MCF 10A (cell line): ENCODE measurements at regions not wholly inside any gene's neighbourhood (a gene's known extent, or its start where the extent isn't known, plus 50 kb on each side); places are given as distances from the start of the nearest gene placed in this dataset.

Source experiments
- BruUV-seq: library from RNA; stranded (reverse); fragments of 400-500 nt; replicated peaks from 2 replicates; lab custom pipeline; 2021; lab: Mats Ljungman, UMichigan
- CTCF ChIA-PET: fragments of 300-600 bp; sonication (Branson Sonifier 250); formaldehyde crosslinking; extraction: SDS; loops from one replicate; lab custom pipeline; 2021; ENCODE audit warnings: antibody characterized with exemption, inconsistent platforms; lab: Yijun Ruan, JAX
- POLR2A ChIA-PET: fragments of 300-600, 350-650 bp; sonication (Branson Sonifier 250); formaldehyde crosslinking; extraction: SDS; loops from one replicate; lab custom pipeline; 2020; ENCODE audit warnings: antibody characterized with exemption, inconsistent platforms; lab: Yijun Ruan, JAX
- DNase-seq: peaks from one replicate; pipeline ENCODE4 v3.0.0-alpha.2; 2018; ENCODE audit not compliant: unreplicated experiment
- H3K27ac Mint-ChIP-seq: one replicate; pipeline ENCODE4 v1.8.0; 2022; ENCODE audit warnings: mild to moderate bottlenecking, low read depth, mixed read lengths; ENCODE audit not compliant: unreplicated experiment
- H3K27me3 Mint-ChIP-seq: one replicate; pipeline ENCODE4 v1.8.0; 2022; ENCODE audit warnings: mixed read lengths; ENCODE audit not compliant: insufficient read depth, unreplicated experiment
- H3K36me3 Mint-ChIP-seq: one replicate; pipeline ENCODE4 v1.8.0; 2022; ENCODE audit warnings: mild to moderate bottlenecking, moderate library complexity, mixed read lengths; ENCODE audit not compliant: insufficient read depth, unreplicated experiment
- H3K4me1 Mint-ChIP-seq: one replicate; pipeline ENCODE4 v1.8.0; 2022; ENCODE audit warnings: mixed read lengths; ENCODE audit not compliant: insufficient read depth, unreplicated experiment
- H3K4me3 Mint-ChIP-seq: one replicate; pipeline ENCODE4 v1.8.0; 2022; ENCODE audit warnings: mild to moderate bottlenecking, moderate library complexity, mixed read lengths; ENCODE audit not compliant: unreplicated experiment
- H3K9me3 Mint-ChIP-seq: one replicate; pipeline ENCODE4 v1.8.0; 2022; ENCODE audit warnings: mixed read lengths; ENCODE audit not compliant: unreplicated experiment
- intact Hi-C: fragments of 100-400 bp; cut with micrococcal nuclease; formaldehyde crosslinking; loops from 2 replicates; pipeline ENCODE4 v1.14.1; 2022
- TF ChIP-seq, protein P1 (sequence below): fragments of 200-600 bp; IDR thresholded peaks from one replicate; pipeline ENCODE4 v1.8.0; 2022; ENCODE audit warnings: antibody characterized with exemption, mild to moderate bottlenecking; ENCODE audit not compliant: unreplicated experiment

DNA sequence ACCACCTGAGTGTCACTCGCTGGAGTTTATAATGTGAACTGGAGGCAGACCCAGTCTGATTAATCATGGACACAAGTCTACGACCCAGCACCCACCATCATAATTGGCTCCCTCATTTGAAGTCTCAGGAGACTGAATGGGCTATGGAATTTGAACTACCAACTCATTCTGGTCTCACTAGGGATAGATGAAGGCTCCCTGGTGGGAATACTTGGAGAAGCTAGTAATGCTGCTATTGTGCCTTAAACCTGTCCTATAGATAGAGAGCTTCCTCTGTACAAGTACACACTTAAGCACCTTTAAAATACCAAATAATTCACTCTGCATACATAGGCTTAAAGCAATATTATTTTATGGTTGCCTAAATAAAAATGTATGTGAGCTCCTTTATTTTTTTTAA is 90.8 kb upstream of the SMARCAD1 start:
- Mint-ChIP-seq H3K27ac (no peak overlapping the region), H3K27me3 (no peaks in the 10 kb centered on the region), H3K9me3 (no peaks in the 10 kb centered on the region), H3K4me1 (no peaks in the 10 kb centered on the region), H3K4me3 (no peak overlapping the region), H3K36me3 (no peaks in the 10 kb centered on the region)
- TF ChIP-seq, protein P1, sequence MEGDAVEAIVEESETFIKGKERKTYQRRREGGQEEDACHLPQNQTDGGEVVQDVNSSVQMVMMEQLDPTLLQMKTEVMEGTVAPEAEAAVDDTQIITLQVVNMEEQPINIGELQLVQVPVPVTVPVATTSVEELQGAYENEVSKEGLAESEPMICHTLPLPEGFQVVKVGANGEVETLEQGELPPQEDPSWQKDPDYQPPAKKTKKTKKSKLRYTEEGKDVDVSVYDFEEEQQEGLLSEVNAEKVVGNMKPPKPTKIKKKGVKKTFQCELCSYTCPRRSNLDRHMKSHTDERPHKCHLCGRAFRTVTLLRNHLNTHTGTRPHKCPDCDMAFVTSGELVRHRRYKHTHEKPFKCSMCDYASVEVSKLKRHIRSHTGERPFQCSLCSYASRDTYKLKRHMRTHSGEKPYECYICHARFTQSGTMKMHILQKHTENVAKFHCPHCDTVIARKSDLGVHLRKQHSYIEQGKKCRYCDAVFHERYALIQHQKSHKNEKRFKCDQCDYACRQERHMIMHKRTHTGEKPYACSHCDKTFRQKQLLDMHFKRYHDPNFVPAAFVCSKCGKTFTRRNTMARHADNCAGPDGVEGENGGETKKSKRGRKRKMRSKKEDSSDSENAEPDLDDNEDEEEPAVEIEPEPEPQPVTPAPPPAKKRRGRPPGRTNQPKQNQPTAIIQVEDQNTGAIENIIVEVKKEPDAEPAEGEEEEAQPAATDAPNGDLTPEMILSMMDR, result no peak
- POLR2A ChIA-PET, result no interaction called here
- intact Hi-C loops, result no loop called here
- no TSS peak for BruUV-seq
- CTCF ChIA-PET, result interaction anchor here (1.3 to 1.9 kb wide), 2 partner anchors 10 to 12 kb away, joined by 5 to 10 read pairs; no protein-coding TSS in a partner anchor
- no peak for DNase-seq

DNA sequence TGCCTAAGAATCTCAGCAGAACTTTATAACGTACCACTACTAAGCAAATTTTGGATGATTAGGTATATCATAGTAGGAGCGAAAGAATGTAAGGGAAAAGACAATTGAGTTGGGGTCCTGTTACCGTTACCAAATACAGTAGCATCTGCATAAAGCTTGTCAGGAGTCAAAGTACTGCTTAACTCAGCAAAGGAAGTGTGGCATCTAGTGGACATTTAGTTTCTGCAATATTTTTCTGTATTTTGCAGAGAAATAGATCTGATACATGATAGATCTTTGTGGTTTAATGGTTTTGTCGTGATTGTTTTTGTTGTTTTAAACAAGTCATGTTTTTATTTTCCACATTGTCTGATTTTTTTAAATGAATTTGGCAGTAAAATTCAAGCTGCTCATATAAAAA is 81.0 kb upstream of the SMARCAD1 start:
- Mint-ChIP-seq H3K36me3 (no peaks in the 10 kb centered on the region), H3K4me1 (no peaks in the 10 kb centered on the region), H3K4me3 (no peak overlapping the region), H3K9me3 (no peaks in the 10 kb centered on the region), H3K27me3 (no peaks in the 10 kb centered on the region), H3K27ac (no peak overlapping the region)
- ChIA-PET POLR2A (interaction anchor here (0.7 to 1.4 kb wide), 2 partner anchors 335 to 370 kb away, joined by 3 to 5 read pairs; no protein-coding TSS in a partner anchor), CTCF (interaction anchor here (0.8 to 4.8 kb wide), 10 partner anchors 10 to 341 kb away, joined by 3 to 37 read pairs (median 6); no protein-coding TSS in a partner anchor)
- DNase-seq, result peak; percentile 19
- intact Hi-C loops, result loop anchor here (1.0 to 10.0 kb wide), 3 partner anchors 132 to 335 kb away; no protein-coding TSS in a partner anchor
- TF ChIP-seq, protein P1, result peak; percentile 47
- BruUV-seq, result no TSS peak

DNA sequence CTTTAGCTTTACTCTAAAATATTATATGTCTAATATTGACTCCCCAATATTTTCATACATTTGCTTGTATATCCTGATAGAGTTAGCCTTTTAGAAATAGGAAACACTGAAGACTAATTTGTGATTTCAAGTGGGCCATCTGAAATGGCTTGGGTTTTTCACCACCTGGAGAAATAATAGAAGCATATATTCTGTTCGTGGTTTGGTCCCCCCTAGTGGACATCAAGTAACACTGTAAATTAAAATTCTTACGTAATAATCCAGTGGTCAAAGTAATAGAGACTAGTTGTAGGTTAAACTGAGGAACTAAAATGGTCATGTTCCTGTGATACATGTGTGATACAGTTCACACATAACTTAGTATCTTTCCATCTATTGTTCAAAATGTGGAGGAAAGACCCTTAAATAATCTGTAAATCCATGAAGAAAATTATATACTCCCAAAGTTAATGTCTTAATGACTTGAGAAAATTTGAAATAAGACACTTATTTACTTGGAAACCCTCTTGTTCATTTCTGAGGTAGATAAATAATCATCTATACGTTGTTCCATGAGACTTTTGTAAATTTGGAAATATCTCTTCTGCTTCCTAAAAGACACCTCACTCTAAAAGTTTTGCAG is 79.8 kb upstream of the SMARCAD1 start:
- DNase-seq, result peak; percentile 72
- intact Hi-C loops, result loop anchor here (1.0 to 10.0 kb wide), 2 partner anchors 133 to 337 kb away; no protein-coding TSS in a partner anchor
- ChIA-PET CTCF (interaction anchor here (0.6 to 4.8 kb wide), 11 partner anchors 11 to 544 kb away, joined by 3 to 37 read pairs (median 4); no protein-coding TSS in a partner anchor), POLR2A (interaction anchor here (1.4 kb wide), 1 partner anchor 336 kb away, joined by 5 read pairs; no protein-coding TSS in a partner anchor)
- H3K9me3 Mint-ChIP-seq, result no peaks in the 10 kb centered on the region
- BruUV-seq, result no TSS peak
- H3K4me3 Mint-ChIP-seq, result no peak overlapping the region
- TF ChIP-seq, protein P1, result peak; percentile 58
- H3K27me3 Mint-ChIP-seq, result no peaks in the 10 kb centered on the region
- H3K36me3 Mint-ChIP-seq, result no peaks in the 10 kb centered on the region
- no peaks in the 10 kb centered on the region for H3K4me1 Mint-ChIP-seq
- no peak overlapping the region for H3K27ac Mint-ChIP-seq

DNA sequence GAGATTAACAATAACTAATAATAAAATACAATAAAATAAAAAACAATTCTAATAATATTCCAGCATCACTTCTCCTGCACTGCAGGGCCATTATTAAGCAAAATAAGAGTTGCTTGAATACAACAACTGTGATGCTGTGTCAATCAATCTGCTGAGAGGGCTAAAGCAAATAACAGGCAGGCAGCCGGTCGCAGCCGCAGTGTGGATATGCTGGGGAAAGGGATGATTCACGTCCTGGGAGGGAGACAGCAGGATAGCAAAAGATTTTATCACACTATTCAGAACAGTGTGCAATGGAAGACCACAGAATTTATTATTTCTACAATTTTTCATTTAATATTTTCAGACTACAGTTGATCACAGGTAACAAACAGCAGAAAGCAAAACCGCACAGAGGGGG is 76.5 kb upstream of the SMARCAD1 start:
- Mint-ChIP-seq H3K27ac (no peak overlapping the region), H3K4me1 (no peaks in the 10 kb centered on the region), H3K9me3 (no peaks in the 10 kb centered on the region), H3K4me3 (no peak overlapping the region), H3K27me3 (no peaks in the 10 kb centered on the region), H3K36me3 (no peaks in the 10 kb centered on the region)
- TF ChIP-seq, protein P1, result no peak
- DNase-seq, result no peak
- intact Hi-C loops, result no loop called here
- CTCF ChIA-PET, result interaction anchor here (1.0 to 1.4 kb wide), 4 partner anchors 234 to 354 kb away, joined by 3 to 5 read pairs (median 4); no protein-coding TSS in a partner anchor
- POLR2A ChIA-PET, result interaction anchor here (0.7 kb wide), 1 partner anchor 81 kb away, joined by 3 read pairs; no protein-coding TSS in a partner anchor
- BruUV-seq, result no TSS peak
